Stimulated activated CD4-positive, alpha-beta T cell treated with anti-CD3 and anti-CD28 coated beads, Interleukin-15, amount 100 ng/mL, for 48 hours (primary cell): ENCODE measurements at regions not wholly inside any gene's neighbourhood (a gene's known extent, or its start where the extent isn't known, plus 50 kb on each side); places are given as distances from the start of the nearest gene placed in this dataset.
"Not testable (repeated sequence)": the region's sequence is repeated elsewhere in the genome, so short reads cannot be mapped to it uniquely, and the experiment has no call there.

Experiments used
- DNase-seq, 2 donors: peaks; one replicate each; pipeline ENCODE4 v3.0.0-alpha.2; 2020; ENCODE audit warnings: low read depth in 2 of 2

DNA sequence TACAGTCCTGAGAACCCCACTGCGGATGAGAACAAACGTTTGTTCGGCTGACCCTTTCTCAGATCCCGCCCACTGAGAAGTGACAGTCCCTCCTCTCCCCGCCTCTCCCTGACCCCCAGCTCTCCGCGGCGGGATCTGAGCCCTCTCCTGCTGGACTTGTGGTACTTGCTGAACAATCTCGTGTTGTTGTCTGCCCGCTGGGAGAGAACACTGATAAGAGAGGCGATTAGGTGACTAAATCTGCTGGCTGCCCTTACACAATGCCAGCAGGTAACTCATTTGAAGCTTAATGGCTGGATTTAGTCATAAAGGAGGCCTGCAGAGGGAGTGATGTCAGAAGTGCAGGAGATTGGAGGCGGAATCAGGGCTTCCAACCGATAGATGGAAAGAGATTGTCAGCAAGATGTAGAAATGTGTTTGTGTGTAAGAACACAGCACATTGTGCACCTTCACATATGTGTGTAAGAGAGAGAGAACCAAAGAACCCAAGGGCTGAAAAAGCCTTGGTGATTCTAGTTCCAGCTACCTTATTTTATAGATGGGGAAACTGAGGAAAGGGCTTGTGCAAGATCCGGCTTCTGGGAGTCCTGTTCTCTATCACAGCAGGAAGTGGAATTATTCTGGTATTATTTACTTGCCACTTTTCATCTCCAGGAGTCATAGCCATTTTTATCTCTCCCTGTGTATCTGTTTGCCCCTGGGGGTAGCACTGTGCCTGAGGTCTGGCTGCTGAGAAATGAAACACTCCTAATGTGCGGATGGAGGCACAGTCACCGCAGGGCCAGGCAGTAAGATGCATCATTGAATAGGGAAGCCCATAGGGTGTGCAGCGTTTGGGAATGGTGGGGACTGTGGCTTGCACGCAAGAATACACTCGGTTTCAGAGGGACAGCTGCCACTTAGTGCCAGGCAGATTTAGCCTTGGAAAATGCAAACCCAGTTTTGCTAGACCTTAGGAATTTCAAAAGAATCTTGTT, 203.7 kb upstream of the MSX2 start:
- DNase-seq: no peak

GRCh38 chr5:174521449-174521848, 202.9 kb upstream of the MSX2 start:
- DNase-seq: no peak

DNA sequence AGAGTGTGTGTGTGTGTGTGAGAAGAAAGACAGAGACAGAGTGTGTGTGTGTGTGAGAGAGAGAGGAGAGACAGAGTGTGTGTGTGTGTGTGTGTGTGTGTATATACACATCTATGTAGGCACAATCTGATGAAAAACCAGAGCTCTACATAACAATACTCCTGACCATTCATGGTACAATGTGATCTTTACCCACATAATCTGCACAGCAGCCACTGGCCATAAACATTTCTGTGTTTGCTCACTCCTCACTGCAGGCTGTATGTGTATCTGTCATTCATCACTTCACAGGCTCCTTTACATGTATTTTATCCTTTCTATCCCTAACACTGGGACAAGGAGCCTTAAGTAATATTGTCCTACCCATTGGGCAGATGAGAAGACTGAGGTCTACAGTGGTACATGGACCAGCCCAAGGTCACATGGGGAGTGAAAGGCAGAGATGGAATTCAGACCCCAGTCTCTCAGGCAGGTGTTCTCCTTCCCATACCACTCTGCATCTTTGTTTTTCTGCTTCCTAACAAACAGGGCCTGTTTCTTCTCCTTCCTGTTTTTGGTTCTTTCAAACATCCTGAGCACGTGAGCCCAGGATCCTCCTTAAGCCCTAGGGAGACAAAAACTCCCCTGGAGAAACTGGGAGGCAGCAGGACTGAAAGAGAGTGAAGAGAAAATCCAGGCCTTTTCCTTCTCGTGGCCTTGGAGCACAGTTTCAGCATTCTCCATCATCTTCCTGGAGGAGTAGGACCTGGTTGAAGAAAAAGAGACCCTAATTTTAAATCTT, 201.7 kb upstream of the MSX2 start:
- no peak for DNase-seq

GRCh38 chr5:174523311-174524071, 200.9 kb upstream of the MSX2 start:
- no peak for DNase-seq

- DNase-seq: no peak
These were observed 200.0 kb upstream of the MSX2 start for GRCh38 chr5:174524351-174524750.

GRCh38 chr5:174526177-174526576, 198.2 kb upstream of the MSX2 start:
- no peak for DNase-seq

GRCh38 chr5:174527916-174528540, 196.4 kb upstream of the MSX2 start:
- DNase-seq: no peak

DNA sequence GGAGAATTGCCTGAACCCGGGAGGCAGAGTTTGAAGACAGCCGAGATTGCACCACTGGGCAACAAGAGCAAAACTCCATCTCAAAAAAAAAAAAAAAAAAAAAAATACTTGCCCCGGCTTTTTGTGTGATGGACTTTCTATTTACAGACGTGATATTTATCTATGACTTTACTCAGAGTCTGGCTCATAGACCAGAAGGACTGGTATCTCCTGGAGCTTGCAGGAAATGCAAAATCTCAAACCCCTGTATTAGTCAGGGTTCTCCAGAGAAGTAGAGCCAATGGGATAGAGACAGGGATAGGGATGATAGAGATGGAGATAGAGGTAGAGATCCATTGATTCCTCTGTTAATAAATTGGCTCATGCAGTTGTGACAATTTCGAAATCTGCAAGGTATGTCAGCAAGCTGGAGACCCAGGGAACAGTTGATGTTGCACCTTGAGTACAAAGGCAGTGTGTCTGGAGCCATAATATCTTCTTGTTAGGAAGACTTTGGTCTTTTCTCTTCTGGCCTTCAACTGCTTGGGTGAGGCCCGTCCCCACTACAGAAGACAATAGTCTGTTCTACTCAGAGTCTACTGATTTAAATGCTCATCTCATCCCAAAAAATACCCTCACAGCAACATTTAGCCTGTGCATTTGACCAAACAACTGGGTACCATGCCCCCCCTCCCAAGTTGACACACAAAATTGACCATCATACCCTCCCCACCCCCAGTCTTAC, 195.4 kb upstream of the MSX2 start:
- no peak for DNase-seq

DNA sequence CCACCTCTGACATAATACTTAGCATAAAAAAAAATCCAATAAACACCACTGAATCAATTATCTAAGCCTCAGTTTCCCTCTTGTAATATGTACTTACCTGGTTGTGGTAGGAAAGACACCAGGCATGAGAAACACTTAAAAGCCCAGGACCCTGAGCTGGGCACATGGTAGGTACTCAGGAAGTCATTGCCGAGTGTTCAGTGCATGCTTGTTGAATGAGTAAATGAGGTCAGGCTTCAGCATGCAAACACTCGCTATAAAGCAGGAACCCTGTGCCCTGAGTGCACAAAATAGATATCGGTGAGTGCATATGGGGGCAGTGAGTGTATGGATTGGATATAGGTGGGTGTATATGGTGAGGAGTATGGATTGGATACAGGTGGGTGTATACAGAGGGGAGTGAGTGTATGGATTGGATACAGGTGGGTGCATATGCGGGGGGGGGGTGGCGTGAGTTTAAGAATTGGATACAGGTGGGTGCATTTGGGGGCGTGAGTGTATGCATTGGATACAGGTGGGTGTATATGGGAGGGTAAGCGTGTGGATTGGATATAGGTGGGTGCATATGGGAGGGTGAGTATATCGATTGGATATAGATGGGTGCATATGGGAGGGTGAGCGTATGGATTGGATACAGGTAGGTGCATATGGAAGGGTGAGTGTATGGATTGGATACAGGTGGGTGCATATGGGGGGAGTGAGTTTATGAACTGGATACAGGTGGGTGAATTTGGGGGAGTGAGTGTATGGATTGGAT, 194.3 kb upstream of the MSX2 start:
- DNase-seq: no peak

GRCh38 chr5:174531782-174532191, 192.6 kb upstream of the MSX2 start:
- DNase-seq: no peak

DNA sequence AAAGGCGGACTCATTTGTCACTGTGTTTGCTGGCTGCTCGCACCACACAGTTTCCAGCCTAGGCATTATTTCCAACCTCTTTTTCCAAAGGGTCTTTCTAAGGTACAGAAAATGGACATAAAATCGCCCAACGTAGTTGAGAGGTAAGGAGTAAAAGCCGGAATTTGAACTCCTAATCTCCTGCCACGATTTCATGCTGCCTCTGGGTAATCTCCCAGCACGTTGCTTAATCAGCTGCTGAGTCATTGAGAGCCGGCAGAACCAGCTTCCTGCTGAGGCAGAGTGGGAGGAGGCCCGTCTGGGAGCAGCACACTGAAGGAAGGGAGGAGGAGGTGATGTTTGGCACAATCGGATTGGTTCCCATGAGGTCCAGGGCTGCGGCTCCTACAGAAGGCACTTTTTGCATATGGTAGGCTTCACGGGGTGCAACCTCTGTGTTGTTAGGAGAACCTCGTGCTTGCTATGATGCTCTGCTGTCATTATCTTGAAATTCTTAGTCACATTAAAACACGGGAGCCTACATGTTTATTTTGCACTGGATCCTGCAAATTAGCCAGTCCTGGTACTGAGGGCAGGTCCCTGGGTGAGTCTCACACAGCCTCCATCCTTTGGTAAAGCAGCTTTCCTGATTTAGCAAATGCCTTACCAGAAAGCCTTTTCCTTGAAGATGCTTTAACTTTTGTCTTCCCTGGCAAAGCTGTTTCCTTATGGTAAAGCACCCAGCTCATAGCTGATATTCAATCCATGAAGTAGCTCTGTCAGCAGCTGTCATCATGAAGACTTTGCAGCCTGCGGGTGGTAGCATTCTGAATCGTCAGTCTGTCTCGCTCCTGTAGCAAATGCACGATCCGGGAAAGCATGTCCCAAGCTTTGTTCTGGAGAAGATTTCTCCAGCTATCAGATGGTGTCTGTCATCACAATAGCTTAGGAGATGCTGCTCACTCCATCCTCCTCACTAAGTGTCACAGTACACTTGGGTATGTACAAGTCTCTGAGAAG, 191.6 kb upstream of the MSX2 start:
- peak; percentile 3 to 5 for DNase-seq

DNA sequence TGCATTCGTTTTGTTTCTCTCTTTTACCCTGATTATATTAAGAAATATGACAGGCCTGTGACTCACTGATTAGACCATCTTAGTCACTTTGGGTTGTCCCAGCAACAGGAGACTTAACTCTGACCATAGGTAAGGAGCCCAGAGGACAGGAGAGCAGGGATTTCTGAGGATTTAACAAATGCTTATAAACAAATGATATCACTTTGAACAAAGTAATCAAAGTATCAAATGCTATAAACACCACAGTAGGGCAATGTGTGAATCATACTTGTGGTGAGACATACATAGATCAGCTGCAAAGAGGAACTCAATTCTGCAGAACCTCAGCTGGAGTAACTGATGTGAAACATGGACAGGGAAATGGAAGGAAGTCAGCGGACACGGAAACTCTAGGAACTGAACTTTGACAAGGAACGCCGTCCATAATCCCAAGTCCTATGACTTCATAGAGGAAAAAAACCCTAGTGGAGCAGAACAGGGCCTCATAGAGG, 190.6 kb upstream of the MSX2 start:
- DNase-seq: no peak

DNA sequence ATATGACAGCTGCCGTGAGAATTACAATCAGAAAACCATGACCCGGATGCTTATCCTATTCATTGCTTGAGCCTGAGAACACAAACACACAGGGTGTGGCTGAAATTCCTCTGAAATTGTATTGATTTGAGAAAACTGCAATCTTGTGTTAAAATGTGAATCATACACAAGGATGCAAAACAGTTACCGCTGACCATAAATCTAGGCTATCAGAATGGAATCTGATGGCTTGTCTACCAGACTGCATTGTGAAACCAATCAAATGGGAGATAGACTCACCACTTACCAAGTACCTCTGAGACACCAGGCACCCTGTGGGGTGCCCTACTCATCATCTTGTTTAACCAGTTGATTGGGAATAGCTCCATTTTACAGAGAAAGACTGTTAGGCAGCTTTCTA, 188.7 kb upstream of the MSX2 start:
- DNase-seq: no peak

- not testable (repeated sequence) for DNase-seq
These were observed 184.6 kb upstream of the MSX2 start for GRCh38 chr5:174539823-174540222.

- DNase-seq: no peak
These were observed 182.3 kb upstream of the MSX2 start for GRCh38 chr5:174542037-174542436.

DNA sequence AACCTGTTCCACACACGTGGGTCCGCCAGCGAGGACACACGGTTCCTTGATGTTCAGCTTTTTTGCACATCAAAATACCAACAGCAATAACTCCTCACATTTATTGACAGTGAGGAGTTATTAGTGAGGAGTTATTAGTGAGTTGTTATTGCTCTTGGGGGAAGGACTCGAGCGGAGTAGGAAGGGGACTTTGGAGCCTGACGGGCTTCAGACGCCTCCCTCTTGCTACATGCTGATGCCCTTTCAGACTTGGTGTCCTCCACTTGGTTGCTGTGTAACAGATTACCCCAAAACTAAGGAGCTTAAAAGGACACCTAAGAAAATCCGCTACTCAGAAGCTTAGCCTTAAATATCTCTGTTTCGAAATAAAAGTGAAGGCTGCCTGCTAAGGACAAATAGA, 181.9 kb upstream of the MSX2 start:
- DNase-seq: no peak

GRCh38 chr5:174545926-174546325, 178.5 kb upstream of the MSX2 start:
- no peak for DNase-seq

- no peak for DNase-seq
These were observed 176.6 kb upstream of the MSX2 start for GRCh38 chr5:174547814-174548213.

- DNase-seq: no peak
These were observed 175.1 kb upstream of the MSX2 start for GRCh38 chr5:174549254-174549653.
